ENCODE measurements at regions not wholly inside any gene's neighbourhood (a gene's known extent, or its start where the extent isn't known, plus 50 kb on each side); places are given as distances from the start of the nearest gene placed in this dataset.
"Not testable (repeated sequence)": the region's sequence is repeated elsewhere in the genome, so short reads cannot be mapped to it uniquely, and the experiment has no call there.

DNA sequence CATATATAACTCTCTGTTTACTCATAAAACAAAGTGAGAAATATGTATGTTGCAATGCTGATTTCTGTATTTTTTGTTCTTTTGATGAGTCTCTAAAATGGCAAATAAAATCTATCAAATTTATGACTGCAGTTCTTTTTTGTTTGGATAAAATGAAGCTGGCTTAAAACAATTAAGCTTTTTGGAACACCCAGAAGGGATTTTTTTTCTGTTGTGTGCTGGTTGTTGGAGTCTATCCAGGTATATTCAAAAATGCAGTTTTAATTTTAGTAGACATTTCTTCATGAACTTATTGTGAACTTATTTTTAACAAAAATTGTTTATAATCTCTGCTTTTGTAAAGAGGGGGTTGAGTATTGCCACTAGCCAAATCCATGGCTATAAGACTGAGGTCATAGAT, 405.5 kb downstream of the RAP2B start:
- DNase-seq = no peak

DNA sequence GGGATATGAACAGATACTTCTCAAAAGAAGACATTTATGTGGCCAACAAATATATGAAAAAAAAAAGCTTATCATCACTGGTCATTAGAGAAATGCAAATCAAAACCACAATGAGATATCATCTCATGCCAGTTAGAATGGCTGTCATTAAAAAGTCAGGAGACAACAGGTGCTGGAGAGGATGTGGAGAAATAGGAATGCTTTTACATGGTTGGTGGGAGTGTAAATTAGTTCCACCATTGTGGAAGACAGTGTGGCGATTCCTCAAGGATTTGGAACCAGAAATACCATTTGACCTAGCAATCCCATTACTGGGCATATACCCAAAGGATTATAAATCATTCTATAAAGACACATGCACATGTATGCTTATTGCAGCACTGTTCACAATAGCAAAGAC, 408.5 kb downstream of the RAP2B start:
- not testable (repeated sequence) for DNase-seq

DNA sequence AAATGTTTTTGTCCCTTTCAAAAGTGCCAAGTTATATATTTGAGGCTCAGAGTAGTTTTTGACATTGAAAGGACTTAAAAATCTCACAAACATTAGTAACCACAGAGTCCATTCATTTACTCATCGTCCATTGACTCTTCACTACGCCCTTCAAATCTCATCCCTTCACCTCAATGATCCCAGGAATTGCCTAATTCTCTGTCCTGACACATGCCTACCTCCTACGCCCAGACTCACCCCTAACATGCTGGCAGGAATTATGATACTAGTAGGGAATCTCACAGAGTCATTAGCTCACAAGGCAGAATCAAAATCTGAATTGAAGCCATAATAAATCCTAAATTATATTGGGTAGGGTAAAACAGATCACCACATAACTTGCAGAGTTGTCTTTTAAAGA, 410.1 kb downstream of the RAP2B start:
- no peak for DNase-seq

DNA sequence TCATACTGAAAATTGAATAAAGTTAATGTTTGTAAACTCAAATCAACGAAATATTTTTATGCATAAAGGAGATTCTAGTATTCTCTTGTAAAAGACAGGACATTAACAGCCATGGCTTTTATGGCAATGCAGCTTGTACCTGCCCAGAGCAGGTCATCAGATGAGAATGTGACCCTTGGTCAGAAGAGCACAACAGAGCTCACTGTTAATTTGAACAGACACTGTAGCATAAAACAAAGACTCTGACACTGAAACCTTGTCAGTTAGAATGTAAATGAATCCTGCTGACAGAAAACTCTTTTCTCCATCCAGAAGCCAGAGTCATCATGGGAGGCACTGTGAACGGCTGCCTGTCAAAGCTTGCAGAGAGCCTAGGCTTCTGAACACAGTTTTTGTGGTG, 410.6 kb downstream of the RAP2B start:
- no peak for DNase-seq

DNA sequence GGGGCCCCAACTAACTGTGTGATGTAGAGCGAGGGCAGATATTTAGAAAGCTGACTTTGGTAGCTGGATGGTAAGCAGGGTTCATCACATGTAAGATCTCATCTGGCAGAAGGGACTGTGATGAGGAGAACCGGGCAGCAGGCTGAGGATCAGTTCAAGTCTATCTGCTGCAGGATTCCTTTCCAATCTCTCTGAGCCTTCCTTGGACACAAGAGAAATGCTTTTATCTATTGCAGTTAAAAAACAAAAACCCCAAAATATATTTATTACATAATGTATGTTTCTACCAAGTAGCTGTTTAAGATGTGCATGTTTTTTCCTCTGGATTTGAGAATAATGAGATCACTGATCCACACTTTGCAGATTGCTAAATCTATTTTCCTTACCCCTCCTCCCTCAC, 411.5 kb downstream of the RAP2B start:
- DNase-seq = no peak

DNA sequence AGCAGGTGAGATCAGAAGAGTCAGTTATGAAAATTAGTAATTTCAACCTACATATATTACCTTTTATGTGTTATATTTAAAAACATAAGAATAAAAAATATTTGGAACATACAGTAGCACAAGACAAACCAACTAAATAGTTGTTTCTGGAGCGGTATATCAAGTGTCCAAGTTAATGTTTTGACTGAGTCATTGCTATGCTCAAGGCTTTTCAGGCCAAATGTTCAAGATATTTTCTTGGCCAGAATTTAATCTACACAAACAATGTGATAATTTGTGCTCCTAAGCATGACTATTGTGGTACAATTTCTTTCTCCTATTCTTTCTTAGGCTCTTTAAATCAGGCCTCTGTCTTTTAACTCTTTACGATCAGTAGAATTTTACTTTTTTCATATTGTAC, 412.4 kb downstream of the RAP2B start:
- DNase-seq = no peak

DNA sequence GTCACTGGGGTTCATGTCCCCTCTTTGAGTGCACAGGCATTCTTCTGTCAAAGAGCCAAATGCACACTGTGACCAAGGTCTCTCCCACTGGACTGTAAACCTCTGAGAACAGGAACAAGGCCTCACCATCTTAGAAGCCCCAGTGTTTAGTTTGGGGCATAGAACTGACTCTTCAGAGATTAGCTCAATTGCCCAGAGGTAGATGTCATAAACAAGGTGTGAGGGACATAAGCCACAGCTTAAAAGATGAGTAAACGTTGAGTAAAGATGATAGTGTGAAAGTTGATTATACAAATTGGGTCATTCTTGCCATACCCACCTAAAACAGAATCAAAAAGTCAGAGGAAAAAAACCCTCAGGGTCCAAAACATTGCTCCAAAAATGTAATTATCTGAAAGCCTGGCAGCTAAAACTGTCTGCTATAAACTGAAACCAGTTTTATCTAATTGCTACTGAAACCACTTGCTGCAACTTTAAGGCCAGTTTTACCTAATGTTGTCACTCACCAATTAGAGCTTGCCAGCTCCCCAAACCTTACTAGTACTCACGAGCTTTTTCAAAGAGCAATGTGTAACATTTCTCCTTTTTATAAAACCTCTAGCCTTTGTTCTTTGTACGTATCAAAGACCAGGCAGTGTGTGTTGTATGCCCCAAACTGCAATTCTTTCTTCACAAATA, 415.2 kb downstream of the RAP2B start:
- DNase-seq = no peak

DNA sequence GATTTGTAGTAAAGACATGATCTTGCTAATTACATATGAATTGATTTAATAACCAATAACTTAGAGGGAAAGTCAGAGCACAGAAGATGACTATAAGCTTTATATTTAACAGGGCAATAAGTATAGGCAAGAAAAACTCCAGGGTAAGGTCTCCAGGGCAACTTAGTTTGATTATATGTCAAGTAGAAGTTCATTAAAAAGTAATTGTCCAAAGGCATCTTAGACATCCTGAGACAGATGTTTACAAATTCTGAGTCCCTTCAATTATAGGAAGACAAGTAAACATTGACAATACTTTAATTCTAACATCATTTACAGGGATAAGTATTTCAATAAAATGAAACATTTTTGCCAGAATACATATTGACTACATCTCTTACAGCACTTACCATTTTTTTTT, 416.0 kb downstream of the RAP2B start:
- no peak for DNase-seq

DNA sequence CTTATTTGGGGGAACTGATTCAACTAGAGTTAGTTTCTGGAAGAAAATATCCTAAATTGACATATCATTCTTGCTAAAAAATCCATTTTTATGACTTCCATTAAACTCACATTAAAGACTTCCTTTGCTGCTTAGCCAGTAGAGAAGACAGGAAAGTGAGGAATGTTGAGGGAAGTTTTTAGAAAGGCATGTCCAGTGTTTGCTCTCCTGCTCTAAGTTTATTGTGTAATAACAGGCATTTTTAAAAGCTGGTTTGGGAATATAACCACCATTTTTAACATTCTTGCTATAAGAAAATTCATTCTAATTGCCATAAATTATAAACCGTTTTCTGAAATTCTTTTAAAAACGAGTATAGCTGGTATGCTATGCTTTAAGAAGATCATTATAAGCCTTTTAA, 428.0 kb downstream of the RAP2B start:
- no peak for DNase-seq

DNA sequence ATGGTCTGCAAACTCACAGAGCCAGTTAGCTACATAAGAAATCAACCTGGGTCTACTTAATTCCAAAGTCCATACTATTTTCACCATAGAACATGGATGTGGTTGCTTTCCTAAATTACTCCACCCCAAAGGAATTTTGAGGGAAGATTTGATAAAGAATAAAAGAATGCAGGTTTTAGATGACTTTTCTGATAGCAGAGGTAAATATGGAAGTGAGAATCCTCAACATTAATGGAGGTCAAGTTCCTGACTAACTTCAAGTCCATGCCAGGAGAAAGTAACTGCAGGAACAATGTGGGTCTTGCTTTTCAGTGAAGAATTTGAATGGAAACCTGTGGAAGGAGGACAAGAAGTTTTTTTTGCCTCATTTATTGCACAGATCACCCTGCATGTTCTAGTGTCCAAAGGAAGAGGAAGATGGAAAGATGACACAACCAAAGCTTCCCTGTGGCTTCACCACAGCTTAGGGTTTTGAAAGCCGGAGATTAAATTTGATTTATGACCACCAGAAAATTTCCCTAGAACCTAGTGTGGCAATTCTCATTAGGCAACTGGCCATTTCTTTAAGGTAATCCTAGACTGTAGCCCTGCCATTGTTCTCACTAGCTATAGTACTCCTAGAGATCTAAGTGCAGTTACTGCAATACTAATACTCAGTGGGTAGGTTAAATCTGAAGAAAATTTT, 429.7 kb downstream of the RAP2B start:
- DNase-seq = peak; percentile 55

DNA sequence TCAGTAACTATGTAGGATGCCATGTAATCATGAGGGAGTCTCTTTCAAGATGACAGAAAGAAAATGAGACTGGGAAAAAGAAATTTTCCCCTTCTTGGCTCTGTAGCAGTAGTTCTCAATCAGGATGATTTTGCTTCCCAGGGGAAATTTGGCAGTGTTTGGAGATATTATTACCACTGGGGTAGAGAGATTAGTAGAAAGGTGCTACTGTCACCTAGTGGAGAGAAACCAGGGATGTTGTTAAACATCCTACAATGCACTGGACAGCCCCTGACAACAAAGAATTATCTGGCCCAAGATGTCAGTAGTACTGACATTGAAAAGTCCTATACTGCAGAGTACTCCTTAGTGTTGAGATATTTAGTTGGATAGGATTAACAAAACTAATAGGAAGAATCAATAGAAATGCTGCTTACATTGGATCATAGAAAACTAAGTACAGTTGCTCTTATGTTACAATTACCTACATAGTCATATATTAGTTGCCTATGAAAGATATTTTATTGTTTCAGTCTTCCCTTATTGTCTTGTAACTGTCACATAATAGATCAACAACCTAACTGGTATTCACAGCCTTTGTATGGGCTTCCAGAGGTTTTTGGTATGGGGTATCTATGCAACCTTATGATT, 433.3 kb downstream of the RAP2B start:
- peak; percentile 34 for DNase-seq

DNA sequence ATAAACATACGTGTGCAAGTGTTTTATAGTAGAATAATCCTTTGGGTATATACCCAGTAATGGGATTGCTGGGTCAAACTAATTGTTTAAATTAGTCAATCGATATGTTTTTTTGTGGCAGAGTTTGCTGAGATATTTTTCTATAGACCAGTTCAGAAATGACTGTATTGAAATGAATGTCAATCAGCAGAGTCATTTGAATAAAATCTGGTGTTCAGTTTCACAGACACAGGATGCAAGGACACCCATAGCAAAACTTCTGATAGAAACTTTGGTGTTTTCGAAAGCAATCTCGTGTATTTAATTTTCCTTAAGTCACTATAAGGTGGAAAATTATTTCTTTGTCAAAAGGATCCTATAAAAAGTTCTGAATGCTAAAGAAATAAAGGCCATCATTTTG, 434.4 kb downstream of the RAP2B start:
- DNase-seq = no peak

DNA sequence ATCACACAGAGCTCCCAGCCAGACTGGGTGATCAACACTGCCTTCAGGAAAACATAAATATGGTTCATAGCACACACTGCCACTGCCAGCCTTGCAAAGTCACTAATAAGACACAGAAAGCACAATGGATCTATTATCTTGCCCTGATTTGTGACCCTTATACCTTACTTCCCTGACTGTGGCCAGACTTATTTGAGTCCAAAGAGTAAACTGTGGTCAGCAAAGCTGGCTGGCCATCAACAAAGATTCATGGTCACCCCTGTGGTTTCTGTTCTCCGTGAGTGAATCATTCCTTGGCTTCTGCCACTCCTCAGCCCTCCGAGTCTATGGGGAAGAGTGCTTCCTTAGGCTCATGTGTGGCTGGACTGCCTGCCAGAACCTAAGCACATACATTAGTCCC, 437.7 kb downstream of the RAP2B start:
- peak; percentile 85 for DNase-seq

DNA sequence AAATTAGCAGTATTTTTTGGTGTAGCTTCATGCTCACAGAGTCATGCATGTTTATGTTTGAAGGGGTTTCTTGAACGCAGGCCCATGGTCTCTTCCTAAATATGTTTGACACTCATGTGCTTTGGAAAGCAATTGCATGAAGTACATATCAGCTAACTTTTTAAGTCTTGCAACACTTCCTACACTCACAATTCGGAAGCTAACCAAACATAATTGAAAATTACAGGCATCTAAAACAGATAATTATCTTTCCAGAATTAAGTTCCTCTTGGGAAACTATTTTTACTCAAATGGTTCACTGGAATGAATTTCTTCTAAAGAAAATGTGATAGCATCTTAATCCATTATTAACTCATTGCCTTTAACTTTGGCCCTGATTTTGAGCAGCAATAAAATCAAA, 438.9 kb downstream of the RAP2B start:
- DNase-seq = no peak

DNA sequence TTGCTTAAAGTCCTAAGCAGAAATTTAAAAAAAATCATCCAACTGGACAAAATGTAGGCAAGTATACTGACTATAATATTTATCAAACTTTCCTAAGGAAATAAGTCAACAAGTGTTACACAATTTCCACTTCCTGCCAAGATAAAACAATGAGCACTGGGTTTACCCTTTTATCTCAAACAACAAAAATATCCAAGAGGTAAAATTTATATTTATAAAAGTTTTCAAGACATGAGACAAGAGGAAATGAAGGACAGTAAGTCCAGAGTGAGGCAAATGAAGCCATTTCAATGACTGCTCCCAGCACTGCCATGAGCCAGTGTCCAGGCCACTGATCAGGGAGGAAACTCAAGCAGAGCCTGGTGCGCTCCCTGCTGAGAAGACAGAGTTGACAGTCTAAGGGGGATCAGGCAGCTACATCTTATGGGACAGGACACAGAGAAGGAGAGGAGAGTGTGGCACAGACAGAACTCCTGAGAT, 439.4 kb downstream of the RAP2B start:
- no peak for DNase-seq

DNA sequence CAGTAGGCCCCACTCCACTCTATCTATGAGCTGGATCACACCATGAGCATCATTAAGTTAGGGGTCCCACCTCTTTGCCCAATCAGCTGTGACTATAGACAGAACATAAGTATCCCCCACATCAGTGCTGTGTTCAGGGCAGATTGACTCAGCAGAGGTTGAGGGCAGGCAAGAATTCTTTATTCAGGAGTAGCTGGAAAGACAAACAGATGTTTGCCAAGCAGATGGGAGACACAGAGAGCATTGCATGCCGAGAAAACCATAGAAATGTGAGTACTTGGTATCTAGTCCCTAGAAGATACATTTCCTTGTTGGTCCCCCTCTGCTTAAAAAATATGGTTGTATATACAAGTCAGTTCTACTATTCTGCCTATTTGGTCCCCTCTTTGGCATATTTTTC, 440.8 kb downstream of the RAP2B start:
- no peak for DNase-seq

DNA sequence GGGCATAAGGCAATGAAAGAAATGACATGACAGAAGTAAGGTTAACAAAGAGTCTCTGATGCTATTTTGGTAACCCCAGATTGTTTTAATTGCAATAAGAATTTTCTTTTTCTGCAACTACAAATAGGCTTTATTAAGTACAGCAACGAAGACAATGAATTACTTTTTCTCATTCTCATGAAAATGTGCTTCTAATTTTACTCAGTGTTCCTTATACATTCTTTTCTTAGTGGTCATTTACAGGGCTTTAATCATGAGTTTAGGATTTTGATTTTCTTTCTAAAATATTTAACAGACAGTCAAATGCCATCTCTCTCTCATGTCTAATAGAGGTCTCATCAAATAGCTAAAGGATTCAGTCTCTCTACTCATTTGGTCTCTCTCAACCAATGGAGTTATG, 452.1 kb downstream of the RAP2B start:
- DNase-seq = no peak

DNA sequence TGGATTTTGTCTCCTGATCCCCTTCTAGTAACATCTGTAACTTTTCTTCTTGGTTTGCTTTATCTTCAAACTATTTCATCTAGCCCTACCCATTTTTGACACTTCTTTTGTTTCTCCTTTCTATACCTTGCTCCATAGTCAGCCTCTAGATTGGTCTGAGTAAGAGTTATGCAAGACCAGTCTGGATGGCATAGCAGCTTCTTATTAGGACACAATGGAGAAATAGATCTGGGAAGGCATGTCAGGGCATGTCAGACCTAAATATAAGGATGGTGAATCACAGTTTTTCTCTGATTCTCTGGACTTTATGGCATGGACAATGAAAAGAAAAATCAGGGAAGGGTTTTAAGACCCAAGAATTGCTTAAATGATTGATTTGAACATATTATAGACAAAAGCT, 452.5 kb downstream of the RAP2B start:
- DNase-seq = peak; percentile 61

DNA sequence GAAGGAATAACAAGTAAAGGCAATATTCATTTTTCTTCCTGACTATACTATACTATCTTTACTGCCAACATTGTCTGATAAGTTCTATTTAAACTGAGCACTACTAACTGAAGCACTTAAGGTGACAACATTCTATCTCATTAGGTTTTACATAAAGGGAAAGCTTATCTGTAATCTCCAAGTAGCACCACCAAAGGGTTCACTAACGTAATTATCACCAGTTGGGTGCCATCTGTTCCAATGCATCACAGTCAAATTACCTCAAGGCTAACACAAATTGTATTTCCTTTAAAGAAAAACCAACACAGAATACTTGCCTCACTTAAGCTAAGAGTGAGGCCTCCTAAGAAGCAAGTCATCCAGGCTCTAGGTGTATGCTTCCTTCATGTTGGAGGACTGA, 453.8 kb downstream of the RAP2B start:
- DNase-seq = no peak

DNA sequence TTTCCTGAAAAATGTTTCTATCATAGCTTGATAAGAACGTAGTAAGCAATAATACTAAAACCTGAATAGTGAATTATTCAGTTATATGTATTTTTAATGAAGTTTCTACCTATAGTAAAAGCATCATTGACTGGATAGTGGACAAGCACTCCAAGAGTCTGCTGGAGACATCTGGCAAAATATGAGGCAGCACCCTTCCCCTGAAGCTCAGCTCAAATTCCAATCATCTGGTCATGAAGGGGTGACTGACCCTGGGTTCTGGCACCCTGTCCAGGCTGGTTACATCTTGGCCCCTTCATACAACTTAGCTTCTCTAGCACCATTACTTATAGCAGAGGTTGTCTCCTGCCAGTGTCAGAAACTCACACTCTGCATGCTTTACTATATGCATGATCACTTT, 455.4 kb downstream of the RAP2B start:
- no peak for DNase-seq

DNA sequence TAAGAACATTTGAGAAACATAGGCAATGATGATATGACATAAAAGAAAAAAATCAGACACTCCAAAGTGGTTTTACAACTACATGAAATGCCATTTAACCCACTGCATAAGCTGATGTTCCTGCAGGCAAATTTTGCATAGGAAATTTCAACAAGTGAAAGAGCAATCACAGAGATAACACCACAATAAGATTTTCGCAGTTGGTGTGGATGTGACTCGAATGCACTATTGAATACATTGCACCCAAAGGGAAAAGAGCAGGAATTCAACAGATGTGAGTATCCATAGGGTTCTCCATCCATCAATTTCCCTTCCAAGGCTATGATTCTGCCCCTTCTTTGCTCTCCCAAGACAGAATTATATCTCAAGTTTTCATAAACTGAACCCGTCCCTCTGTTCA, 456.1 kb downstream of the RAP2B start:
- DNase-seq = no peak

DNA sequence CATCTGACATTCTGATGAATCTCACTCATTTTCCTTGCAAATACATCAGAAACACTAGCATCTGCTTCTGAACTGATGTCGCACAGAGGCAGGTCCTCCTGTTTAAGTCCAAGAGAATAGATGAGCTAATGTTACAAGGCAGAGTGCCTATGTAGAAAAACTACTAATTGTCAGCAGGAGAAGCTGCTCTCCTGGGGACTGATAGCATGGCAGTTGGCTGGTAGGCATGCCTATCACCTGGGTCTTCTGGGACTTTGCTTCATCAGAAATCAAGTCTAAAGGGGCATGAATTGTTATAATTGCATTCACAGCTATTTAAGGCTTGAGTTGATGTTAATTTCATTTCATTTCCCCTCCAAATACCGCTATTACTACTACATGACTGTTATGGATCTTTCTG, 457.2 kb downstream of the RAP2B start:
- DNase-seq = no peak

DNA sequence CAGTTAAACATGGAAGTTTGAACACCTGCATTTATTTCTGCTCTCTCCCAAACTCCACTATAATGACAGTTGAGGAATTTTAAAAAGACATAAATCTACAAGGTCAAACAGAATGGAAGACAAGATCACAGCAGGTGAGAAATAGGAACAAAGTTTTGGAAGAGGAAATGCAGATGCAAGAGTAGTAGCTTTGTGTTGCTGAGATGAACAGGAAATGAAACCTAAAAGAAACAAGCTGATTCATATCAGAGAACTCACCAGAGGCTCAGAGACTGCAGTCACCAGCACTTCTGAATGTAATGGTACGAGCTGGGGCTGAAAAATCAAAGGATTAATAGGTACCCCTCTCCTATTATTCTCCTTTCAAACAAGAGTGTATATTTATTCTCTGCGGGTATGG, 459.9 kb downstream of the RAP2B start:
- DNase-seq = no peak

DNA sequence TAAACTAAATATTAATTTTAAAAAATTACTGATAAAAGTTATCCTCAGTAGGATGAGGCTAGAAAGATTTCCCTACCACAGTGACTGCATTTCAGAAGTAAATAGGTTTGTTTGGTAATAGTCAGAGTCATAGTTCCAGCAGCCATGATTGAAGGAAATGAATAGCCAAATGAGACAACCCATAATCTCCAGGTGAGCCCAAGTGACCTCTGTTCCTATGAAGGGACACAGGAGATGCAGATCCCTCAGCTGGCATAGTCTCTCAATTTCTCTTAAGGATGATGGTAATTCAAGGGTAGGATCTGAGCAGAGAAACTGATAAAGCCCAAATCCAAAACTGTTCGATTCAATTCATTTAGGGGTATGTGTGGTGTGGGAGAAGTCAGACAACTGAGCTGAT, 461.8 kb downstream of the RAP2B start:
- no peak for DNase-seq

Data from NCI-H226 (cell line).